Neural progenitor cell (in vitro differentiated cells): ENCODE measurements at regions not wholly inside any gene's neighbourhood (a gene's known extent, or its start where the extent isn't known, plus 50 kb on each side); places are given as distances from the start of the nearest gene placed in this dataset.

Experiments
- DNase-seq: peaks from one replicate; pipeline ENCODE4 v3.0.0-alpha.2; 2016; ENCODE audit warnings: low spot score
- H2AFZ ChIP-seq: fragments of 200-600 bp; sonication (generic); replicated peaks from 2 replicates; pipeline ENCODE4 v1.6.1; 2016; ENCODE audit warnings: antibody characterized with exemption
- H3F3A ChIP-seq: fragments of 200-600 bp; sonication (generic); 2 replicates; pipeline ENCODE4 v1.6.1; 2016; ENCODE audit warnings: antibody characterized with exemption, low read depth
- H3K27ac ChIP-seq: fragments of 200-600 bp; sonication (generic); 2 replicates; pipeline ENCODE4 v1.5.1; 2016; ENCODE audit warnings: mild to moderate bottlenecking
- H3K27me3 ChIP-seq: fragments of 200-600 bp; sonication (generic); 2 replicates; pipeline ENCODE4 v1.6.1; 2016; ENCODE audit warnings: mild to moderate bottlenecking, moderate library complexity
- H3K36me3 ChIP-seq: fragments of 200-600 bp; sonication (generic); 2 replicates; pipeline ENCODE4 v1.5.1; 2016
- H3K4me1 ChIP-seq: fragments of 200-600 bp; sonication (generic); 2 replicates; pipeline ENCODE4 v1.6.1; 2016; ENCODE audit warnings: mixed run types
- H3K4me2 ChIP-seq: fragments of 200-600 bp; sonication (generic); 2 replicates; pipeline ENCODE4 v1.6.1; 2016
- H3K4me3 ChIP-seq: fragments of 200-600 bp; sonication (generic); 2 replicates; pipeline ENCODE4 v1.5.1; 2016
- H3K79me2 ChIP-seq: fragments of 200-600 bp; sonication (generic); 2 replicates; pipeline ENCODE4 v1.6.1; 2016; ENCODE audit warnings: low read depth
- H3K9ac ChIP-seq: fragments of 200-600 bp; sonication (generic); 2 replicates; pipeline ENCODE4 v1.6.1; 2016
- H3K9me3 ChIP-seq: fragments of 200-600 bp; sonication (generic); 2 replicates; pipeline ENCODE4 v1.5.1; 2016; ENCODE audit warnings: low read depth
- H4K20me1 ChIP-seq: fragments of 200-600 bp; sonication (generic); 2 replicates; pipeline ENCODE4 v1.6.1; 2016; ENCODE audit warnings: low read depth
- H3K27ac Mint-ChIP-seq: 3 replicates; pipeline ENCODE4 v1.8.0; 2021; ENCODE audit warnings: mixed read lengths
- H3K27me3 Mint-ChIP-seq: 2 replicates; pipeline ENCODE4 v1.8.0; 2022; ENCODE audit warnings: low read depth, mild to moderate bottlenecking, inconsistent platforms, moderate library complexity, mixed read lengths; ENCODE audit not compliant: insufficient read depth
- H3K36me3 Mint-ChIP-seq: 3 replicates; pipeline ENCODE4 v1.8.0; 2021; ENCODE audit warnings: mixed read lengths
- H3K4me1 Mint-ChIP-seq: 3 replicates; pipeline ENCODE4 v1.8.0; 2021; ENCODE audit warnings: mixed read lengths
- H3K4me3 Mint-ChIP-seq: 3 replicates; pipeline ENCODE4 v1.8.0; 2021; ENCODE audit warnings: mild to moderate bottlenecking, moderate library complexity, mixed read lengths
- H3K9me3 Mint-ChIP-seq: 3 replicates; pipeline ENCODE4 v1.8.0; 2020; ENCODE audit warnings: mixed read lengths
- CTCF ChIP-seq: fragments of 200-600 bp; sonication (generic); IDR thresholded peaks from 2 replicates; pipeline ENCODE4 v1.5.1; 2017; ENCODE audit warnings: antibody characterized with exemption, mild to moderate bottlenecking
- EZH2 ChIP-seq: fragments of 200-600 bp; sonication (generic); IDR thresholded peaks from 2 replicates; pipeline ENCODE4 v1.6.1; 2017; ENCODE audit warnings: antibody characterized with exemption, mild to moderate bottlenecking, moderate library complexity
- EZH2phosphoT487 ChIP-seq: fragments of 200-600 bp; sonication (generic); IDR thresholded peaks from 2 replicates; pipeline ENCODE4 v1.6.1; 2017; ENCODE audit warnings: antibody characterized with exemption

- H3K9ac ChIP-seq = no peak overlapping the region
- H3K36me3 Mint-ChIP-seq = no peaks in the 10 kb centered on the region
- no peak overlapping the region for H3K4me3 ChIP-seq
- H3K9me3 Mint-ChIP-seq = peaks cover 3% of the 10 kb centered on the region
- H4K20me1 ChIP-seq = no peaks in the 10 kb centered on the region
- peaks cover 8% of the 10 kb centered on the region for H3F3A ChIP-seq
- no peak overlapping the region for H3K27ac Mint-ChIP-seq
- DNase-seq = peak; percentile 19
- no peak overlapping the region for H3K4me3 Mint-ChIP-seq
- no peaks in the 10 kb centered on the region for H3K36me3 ChIP-seq
- no peak for TF ChIP-seq EZH2phosphoT487
- TF ChIP-seq EZH2 = no peak
- no peak for TF ChIP-seq CTCF
- H3K4me1 Mint-ChIP-seq = peaks cover 15% of the 10 kb centered on the region
- no peaks in the 10 kb centered on the region for H3K79me2 ChIP-seq
- H3K4me2 ChIP-seq = peak overlapping the region; percentile 47
- H3K4me1 ChIP-seq = no peaks in the 10 kb centered on the region
- peaks cover 29% of the 10 kb centered on the region for H3K27me3 Mint-ChIP-seq
- H3K27me3 ChIP-seq = peaks cover 44% of the 10 kb centered on the region
- no peak overlapping the region for H2AFZ ChIP-seq
- no peaks in the 10 kb centered on the region for H3K9me3 ChIP-seq
- no peak overlapping the region for H3K27ac ChIP-seq
Measured at GRCh38 chr6:27568226-27568897, 95.5 kb upstream of the ZNF184 start.

- Histone ChIP-seq H3K27me3 (peaks cover 53% of the 10 kb centered on the region), H3K79me2 (no peaks in the 10 kb centered on the region), H2AFZ (peak overlapping the region; percentile 99), H4K20me1 (no peaks in the 10 kb centered on the region), H3K27ac (no peak overlapping the region), H3K9me3 (no peaks in the 10 kb centered on the region), H3F3A (peaks cover 8% of the 10 kb centered on the region), H3K4me1 (no peaks in the 10 kb centered on the region), H3K9ac (no peak overlapping the region), H3K4me2 (peak overlapping the region; percentile 94), H3K36me3 (no peaks in the 10 kb centered on the region), H3K4me3 (peak overlapping the region; percentile 66)
- peak; percentile 73 for DNase-seq
- Mint-ChIP-seq H3K4me1 (peaks cover 15% of the 10 kb centered on the region), H3K4me3 (peak overlapping the region; percentile 88), H3K9me3 (peaks cover 5% of the 10 kb centered on the region), H3K27ac (no peak overlapping the region), H3K27me3 (peaks cover 40% of the 10 kb centered on the region), H3K36me3 (no peaks in the 10 kb centered on the region)
- TF ChIP-seq EZH2 (peak; percentile 47), CTCF (peak; percentile 51), EZH2phosphoT487 (no peak)
Measured at GRCh38 chr6:27565839-27566779, 93.2 kb upstream of the ZNF184 start.

GRCh38 chr6:27562027-27562410, 89.1 kb upstream of the ZNF184 start:
- Histone ChIP-seq H3K27ac (no peak overlapping the region), H3K79me2 (no peaks in the 10 kb centered on the region), H3K4me3 (no peak overlapping the region), H4K20me1 (no peaks in the 10 kb centered on the region), H3K36me3 (no peaks in the 10 kb centered on the region), H3K4me2 (no peak overlapping the region), H2AFZ (no peak overlapping the region), H3F3A (peaks cover 8% of the 10 kb centered on the region), H3K27me3 (peaks cover 37% of the 10 kb centered on the region), H3K9me3 (no peaks in the 10 kb centered on the region), H3K9ac (no peak overlapping the region), H3K4me1 (no peaks in the 10 kb centered on the region)
- no peak for DNase-seq
- H3K4me3 Mint-ChIP-seq = peak overlapping the region; percentile 56
- H3K36me3 Mint-ChIP-seq = no peaks in the 10 kb centered on the region
- H3K4me1 Mint-ChIP-seq = peaks cover 24% of the 10 kb centered on the region
- TF ChIP-seq CTCF (no peak), EZH2 (no peak), EZH2phosphoT487 (no peak)
- peaks cover 29% of the 10 kb centered on the region for H3K27me3 Mint-ChIP-seq
- no peak overlapping the region for H3K27ac Mint-ChIP-seq
- H3K9me3 Mint-ChIP-seq = peaks cover 5% of the 10 kb centered on the region
